ENCODE measurements at regions not wholly inside any gene's neighbourhood (a gene's known extent, or its start where the extent isn't known, plus 50 kb on each side); places are given as distances from the start of the nearest gene placed in this dataset.

- DNase-seq (no peak), ATAC-seq (no peak)
Measured at GRCh38 chr12:93134893-93135285, 205.8 kb upstream of the EEA1 start.

GRCh38 chr12:93135286-93136239 is 206.5 kb upstream of the EEA1 start:
- ATAC-seq (peak; percentile 34), DNase-seq (no peak)

GRCh38 chr12:93136253-93137055 is 207.4 kb upstream of the EEA1 start:
- no peak for ATAC-seq
- no peak for DNase-seq

GRCh38 chr12:93137656-93138612 is 208.8 kb upstream of the EEA1 start:
- ATAC-seq (peak; percentile 73), DNase-seq (no peak)

GRCh38 chr12:93139028-93139665 is 210.1 kb upstream of the EEA1 start:
- DNase-seq, result no peak
- ATAC-seq, result no peak

GRCh38 chr12:93140325-93140724 is 211.2 kb upstream of the EEA1 start:
- no peak for DNase-seq
- no peak for ATAC-seq

- DNase-seq, result no peak
- ATAC-seq, result no peak
Measured at GRCh38 chr12:93140801-93141200, 211.7 kb upstream of the EEA1 start.

GRCh38 chr12:93142881-93143280 is 213.8 kb upstream of the EEA1 start:
- no peak for DNase-seq
- ATAC-seq, result no peak

GRCh38 chr12:93144109-93144508 is 215.0 kb upstream of the EEA1 start:
- no peak for DNase-seq
- no peak for ATAC-seq

- no peak for ATAC-seq
- no peak for DNase-seq
Measured at GRCh38 chr12:93145086-93145485, 216.0 kb upstream of the EEA1 start.

GRCh38 chr12:93146263-93146939 is 217.3 kb upstream of the EEA1 start:
- ATAC-seq, result no peak
- DNase-seq, result no peak

- ATAC-seq (no peak), DNase-seq (no peak)
Measured at GRCh38 chr12:93146970-93147369, 217.9 kb upstream of the EEA1 start.

GRCh38 chr12:93148412-93148811 is 219.3 kb upstream of the EEA1 start:
- no peak for DNase-seq

GRCh38 chr12:93149229-93149628 is 220.1 kb upstream of the EEA1 start:
- ATAC-seq, result no peak

More at GRCh38 chr12:93148412-93148811, 219.3 kb upstream of the EEA1 start:
- ATAC-seq, result no peak

GRCh38 chr12:93151079-93151762 is 222.1 kb upstream of the EEA1 start:
- ATAC-seq (no peak), DNase-seq (no peak)

More at GRCh38 chr12:93149229-93149628, 220.1 kb upstream of the EEA1 start:
- DNase-seq, result no peak

- ATAC-seq (no peak), DNase-seq (no peak)
Measured at GRCh38 chr12:93152617-93153016, 223.5 kb upstream of the EEA1 start.

- ATAC-seq (no peak), DNase-seq (no peak)
Measured at GRCh38 chr12:93153321-93153720, 224.2 kb upstream of the EEA1 start.

- DNase-seq, result no peak
- no peak for ATAC-seq
Measured at GRCh38 chr12:93154096-93154728, 223.5 kb upstream of the NUDT4 start.

- DNase-seq (no peak), ATAC-seq (no peak)
Measured at GRCh38 chr12:93154753-93155480, 222.8 kb upstream of the NUDT4 start.

Measured in stimulated activated naive CD8-positive, alpha-beta T cell treated with anti-CD3 and anti-CD28 coated beads, Interleukin-15, Interleukin-2, amounts not matched to agents 100 U/mL and 50 U/mL, for 24 hours (primary cell).